ACC112 (cell line): ENCODE measurements at regions not wholly inside any gene's neighbourhood (a gene's known extent, or its start where the extent isn't known, plus 50 kb on each side); places are given as distances from the start of the nearest gene placed in this dataset.

Experiments used
- H2AFZ ChIP-seq: fragments of 200-600 bp; sonication (generic); one replicate; pipeline ENCODE4 v1.6.0; 2017; ENCODE audit warnings: antibody characterized with exemption, low read length; ENCODE audit not compliant: unreplicated experiment
- H3K27ac ChIP-seq: fragments of 200-600 bp; sonication (generic); 2 replicates; pipeline ENCODE4 v1.5.1; 2014; ENCODE audit warnings: low read depth, mild to moderate bottlenecking, antibody characterized with exemption, low read length, moderate library complexity
- H3K27me3 ChIP-seq: fragments of 200-600 bp; sonication (generic); 2 replicates; pipeline ENCODE4 v1.6.1; 2014; ENCODE audit warnings: mild to moderate bottlenecking, antibody characterized with exemption, low read length, moderate library complexity, mixed read lengths; ENCODE audit not compliant: insufficient read depth
- H3K36me3 ChIP-seq: fragments of 200-600 bp; sonication (generic); 2 replicates; pipeline ENCODE4 v1.6.1; 2016; ENCODE audit warnings: mild to moderate bottlenecking, antibody characterized with exemption, low read length, moderate library complexity, mixed read lengths; ENCODE audit not compliant: insufficient read depth
- H3K4me1 ChIP-seq: fragments of 200-600 bp; sonication (generic); one replicate; pipeline ENCODE4 v1.6.1; 2016; ENCODE audit warnings: low read length, mixed read lengths; ENCODE audit not compliant: insufficient read depth, unreplicated experiment, control insufficient read depth
- H3K4me3 ChIP-seq: fragments of 200-600 bp; sonication (generic); 2 replicates; pipeline ENCODE4 v1.5.1; 2014; ENCODE audit warnings: mild to moderate bottlenecking, low read depth, low read length
- H3K79me2 ChIP-seq: fragments of 200-600 bp; sonication (generic); one replicate; pipeline ENCODE4 v1.6.0; 2016; ENCODE audit warnings: low read length; ENCODE audit not compliant: control insufficient read depth, unreplicated experiment, insufficient read depth

DNA sequence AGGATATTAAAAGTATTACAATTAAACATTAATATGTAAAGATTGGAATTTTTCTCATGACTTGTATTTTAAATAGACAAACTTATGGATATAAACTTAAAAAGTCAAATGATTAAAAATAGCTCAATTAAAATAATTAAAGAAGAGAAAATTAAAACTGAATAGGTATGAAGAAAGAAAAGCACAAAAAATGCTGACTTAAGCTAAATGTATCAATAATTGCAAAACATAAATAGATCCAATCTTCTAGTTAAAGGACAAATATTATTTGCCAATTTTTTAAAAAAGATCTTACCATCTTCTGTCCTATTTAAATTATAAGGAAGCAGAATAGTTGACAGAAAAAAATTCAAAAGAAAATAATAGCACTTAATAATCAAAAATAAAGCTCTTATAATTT, 646.3 kb upstream of the ANKRD30A start:
- no peak overlapping the region for H3K4me3 ChIP-seq
- H3K27me3 ChIP-seq = no peaks in the 10 kb centered on the region
- H3K4me1 ChIP-seq = no peaks in the 10 kb centered on the region
- no peak overlapping the region for H3K27ac ChIP-seq
- no peaks in the 10 kb centered on the region for H3K79me2 ChIP-seq
- no peaks in the 10 kb centered on the region for H3K36me3 ChIP-seq
- H2AFZ ChIP-seq = no peak overlapping the region

DNA sequence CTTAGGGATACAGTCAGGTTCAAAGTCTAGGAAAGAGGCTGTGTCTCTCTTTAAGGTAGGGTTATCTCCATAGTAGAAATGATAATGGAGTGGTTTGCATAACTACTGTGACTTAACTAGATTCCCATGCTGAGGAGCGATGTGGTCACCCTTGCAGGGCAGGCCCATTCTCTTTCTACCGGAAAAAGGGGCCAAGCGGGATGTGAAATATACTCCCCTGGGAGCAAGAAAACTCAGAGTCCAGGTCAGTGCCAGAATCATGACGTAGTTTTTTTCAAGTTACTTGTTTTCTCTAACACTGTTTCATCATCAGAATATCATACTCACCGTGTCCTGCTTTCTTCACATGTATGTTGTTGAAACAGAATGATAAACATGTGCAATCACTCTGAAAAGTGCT, 649.0 kb upstream of the ANKRD30A start:
- Histone ChIP-seq H3K4me3 (no peak overlapping the region), H3K27ac (no peak overlapping the region), H3K79me2 (no peaks in the 10 kb centered on the region), H3K36me3 (no peaks in the 10 kb centered on the region), H3K27me3 (no peaks in the 10 kb centered on the region), H2AFZ (no peak overlapping the region), H3K4me1 (no peaks in the 10 kb centered on the region)

DNA sequence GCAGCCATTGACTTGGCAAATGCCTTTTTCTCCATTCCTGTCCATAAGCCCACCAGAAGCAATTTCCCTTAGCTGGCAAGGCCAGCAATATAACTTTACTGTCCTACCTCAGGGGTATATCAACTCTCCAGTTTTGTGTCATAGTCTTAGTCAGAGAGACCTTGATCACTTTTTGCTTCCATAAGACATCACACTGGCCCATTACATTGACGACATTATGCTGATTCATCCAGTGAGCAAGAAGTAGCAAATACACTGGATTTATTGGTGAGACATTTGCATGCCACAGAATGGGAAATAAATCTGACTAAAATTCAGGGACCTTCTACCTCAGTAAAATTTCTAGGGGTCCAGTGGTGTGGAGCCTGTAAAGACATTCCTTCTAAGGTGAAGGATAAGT, 649.7 kb upstream of the ANKRD30A start:
- no peak overlapping the region for H2AFZ ChIP-seq
- no peak overlapping the region for H3K27ac ChIP-seq
- no peaks in the 10 kb centered on the region for H3K4me1 ChIP-seq
- no peaks in the 10 kb centered on the region for H3K36me3 ChIP-seq
- no peak overlapping the region for H3K4me3 ChIP-seq
- H3K79me2 ChIP-seq = no peaks in the 10 kb centered on the region
- H3K27me3 ChIP-seq = no peaks in the 10 kb centered on the region

DNA sequence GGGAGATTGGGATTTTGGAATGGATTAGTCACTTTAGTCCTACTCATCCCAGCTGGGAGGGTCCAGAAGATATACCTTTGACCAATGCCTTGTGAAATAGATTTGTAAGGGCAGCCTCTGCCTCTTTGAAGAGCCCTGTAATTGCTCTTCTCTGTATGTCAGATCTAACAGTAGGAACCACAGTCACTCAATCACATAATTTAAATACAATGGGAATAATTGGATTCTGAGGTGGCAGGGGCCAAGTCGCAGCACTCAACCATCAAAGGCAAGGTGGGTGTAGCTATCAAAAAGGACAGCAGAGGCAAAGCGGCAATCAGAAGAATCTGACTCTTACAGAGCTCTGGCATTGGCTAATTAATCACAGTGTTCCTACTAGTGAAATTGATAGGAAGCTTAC, 650.9 kb upstream of the ANKRD30A start:
- H3K36me3 ChIP-seq = no peaks in the 10 kb centered on the region

DNA sequence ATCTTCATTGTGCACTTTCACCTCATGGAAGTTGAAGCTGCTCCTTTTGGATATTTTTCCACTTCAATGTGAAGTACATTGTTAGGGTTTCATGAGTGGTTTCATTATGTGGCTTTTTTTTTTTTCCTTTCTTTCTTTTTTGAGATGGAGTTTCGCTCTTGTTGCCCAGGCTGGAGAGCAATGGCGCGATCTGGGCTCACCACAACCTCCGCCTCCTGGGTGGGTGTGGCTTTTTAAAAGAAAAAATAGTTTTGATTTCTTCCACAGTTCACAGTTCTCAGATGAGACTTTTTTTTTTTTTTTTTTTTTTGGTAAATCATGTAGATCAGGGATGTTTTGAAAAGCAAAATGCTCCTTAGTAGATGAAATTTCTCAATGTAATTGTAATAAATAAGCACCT, 652.3 kb upstream of the ANKRD30A start:
- Histone ChIP-seq H3K27ac (no peak overlapping the region), H3K79me2 (no peaks in the 10 kb centered on the region), H3K27me3 (no peaks in the 10 kb centered on the region), H3K4me1 (peaks cover 13% of the 10 kb centered on the region), H3K36me3 (no peaks in the 10 kb centered on the region), H2AFZ (no peak overlapping the region), H3K4me3 (no peak overlapping the region)

More for the DNA sequence above, 650.9 kb upstream of the ANKRD30A start:
- Histone ChIP-seq H3K79me2 (no peaks in the 10 kb centered on the region), H2AFZ (no peak overlapping the region), H3K27me3 (no peaks in the 10 kb centered on the region), H3K27ac (no peak overlapping the region), H3K4me3 (no peak overlapping the region), H3K4me1 (peaks cover 9% of the 10 kb centered on the region)

DNA sequence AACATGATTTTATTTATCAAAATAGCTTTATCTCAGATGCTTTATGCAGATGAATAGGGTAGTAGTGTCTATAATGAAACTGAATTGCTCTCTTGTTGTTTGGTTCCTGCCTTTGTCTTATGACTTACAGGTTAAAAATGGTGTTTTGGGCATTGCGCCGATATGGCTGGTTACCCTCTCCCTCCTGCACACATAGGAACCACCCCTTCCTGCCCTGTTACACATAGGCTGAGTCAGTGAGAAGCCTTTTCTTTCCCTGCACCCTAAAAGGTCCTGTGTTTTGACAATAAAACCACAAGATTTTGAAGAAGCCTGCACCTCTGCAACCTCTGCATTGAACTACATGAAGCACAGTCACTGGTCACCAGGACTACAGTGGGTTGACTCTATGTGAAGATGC, 655.8 kb upstream of the ANKRD30A start:
- peaks cover 25% of the 10 kb centered on the region for H3K4me1 ChIP-seq
- no peak overlapping the region for H3K4me3 ChIP-seq
- peak overlapping the region; percentile 63 for H2AFZ ChIP-seq
- H3K36me3 ChIP-seq = no peaks in the 10 kb centered on the region
- H3K27me3 ChIP-seq = no peaks in the 10 kb centered on the region
- H3K79me2 ChIP-seq = no peaks in the 10 kb centered on the region
- H3K27ac ChIP-seq = no peak overlapping the region

DNA sequence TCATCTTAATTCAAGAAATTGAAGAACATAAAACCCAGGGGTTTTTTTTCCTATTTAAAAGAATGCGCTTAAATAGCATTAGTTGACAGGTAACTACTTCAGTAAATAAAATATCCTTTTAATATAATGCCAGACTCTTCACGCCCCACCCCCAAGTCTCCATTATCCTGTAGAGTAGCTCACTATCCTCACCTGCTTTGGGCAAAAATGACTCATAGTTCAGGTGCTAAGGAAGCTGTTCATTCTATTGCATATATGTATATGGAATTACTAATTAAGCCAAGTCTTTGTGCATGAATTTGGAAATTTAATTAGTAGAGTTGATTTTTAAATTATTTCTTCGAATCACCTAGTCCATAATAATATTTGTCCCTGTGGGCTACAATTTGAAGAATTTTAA, 656.8 kb upstream of the ANKRD30A start:
- no peaks in the 10 kb centered on the region for H3K36me3 ChIP-seq
- H3K4me3 ChIP-seq = no peak overlapping the region
- no peaks in the 10 kb centered on the region for H3K27me3 ChIP-seq
- H3K4me1 ChIP-seq = peaks cover 25% of the 10 kb centered on the region
- H3K79me2 ChIP-seq = no peaks in the 10 kb centered on the region
- H3K27ac ChIP-seq = no peak overlapping the region
- H2AFZ ChIP-seq = no peak overlapping the region

DNA sequence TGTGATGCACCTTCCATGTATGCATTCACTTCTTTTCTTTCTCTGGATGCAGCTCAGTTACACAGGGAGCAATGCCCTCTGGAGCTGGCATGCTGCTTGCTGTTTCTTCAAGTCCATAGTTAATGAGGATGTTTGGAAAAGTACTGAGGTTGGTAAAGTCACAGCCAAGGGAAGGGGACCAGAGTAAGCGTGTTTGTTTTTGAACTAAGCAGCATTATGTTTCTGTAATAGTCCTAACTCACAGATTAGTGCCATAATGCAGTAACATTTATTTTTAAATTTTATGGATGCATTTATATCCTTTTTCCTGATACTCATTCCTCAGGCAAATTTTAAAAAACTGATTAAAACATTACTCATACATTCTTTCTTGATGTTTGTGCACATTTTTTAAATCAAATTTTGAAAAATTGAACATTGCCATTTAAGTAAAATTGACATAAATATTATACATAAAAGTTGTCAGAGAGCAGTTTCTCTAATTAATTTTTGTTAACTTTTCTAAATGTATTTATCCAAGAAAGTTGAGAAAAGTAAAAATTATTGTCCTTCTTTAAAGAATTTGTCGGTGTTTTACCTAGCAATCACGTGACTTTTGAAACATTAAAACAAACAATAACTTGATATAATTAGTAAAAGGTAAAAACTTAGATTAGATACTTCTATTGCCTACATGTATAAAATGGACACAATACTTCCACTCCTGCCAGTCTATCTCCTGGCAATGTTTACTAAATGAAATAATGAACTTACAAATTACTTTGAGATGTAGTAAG, 659.6 kb upstream of the ANKRD30A start:
- Histone ChIP-seq H3K79me2 (no peaks in the 10 kb centered on the region), H3K27ac (no peak overlapping the region), H3K36me3 (no peaks in the 10 kb centered on the region), H3K4me3 (no peak overlapping the region), H3K27me3 (no peaks in the 10 kb centered on the region), H3K4me1 (peaks cover 36% of the 10 kb centered on the region), H2AFZ (no peak overlapping the region)

DNA sequence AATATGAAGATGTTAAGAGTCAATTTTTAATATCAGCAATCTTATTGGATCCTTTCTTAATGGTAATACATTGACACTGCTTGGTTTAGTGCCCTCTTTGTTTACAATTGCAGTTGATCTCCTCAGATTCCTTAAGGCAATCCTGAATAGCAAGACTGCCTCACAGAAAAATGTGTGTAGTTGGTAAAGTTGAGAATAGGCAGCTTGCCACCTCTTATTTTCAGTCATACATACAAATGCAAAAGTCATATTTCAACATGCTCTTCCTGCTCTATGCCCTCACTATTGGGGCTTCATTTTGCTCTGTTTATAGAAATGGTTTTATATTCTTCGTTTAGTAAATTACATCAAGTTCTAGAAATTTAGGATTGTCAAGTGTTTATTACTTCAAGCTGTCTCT, 661.1 kb upstream of the ANKRD30A start:
- Histone ChIP-seq H3K4me3 (no peak overlapping the region), H3K4me1 (peaks cover 25% of the 10 kb centered on the region), H2AFZ (no peak overlapping the region), H3K27ac (no peak overlapping the region), H3K27me3 (no peaks in the 10 kb centered on the region), H3K79me2 (no peaks in the 10 kb centered on the region), H3K36me3 (no peaks in the 10 kb centered on the region)

DNA sequence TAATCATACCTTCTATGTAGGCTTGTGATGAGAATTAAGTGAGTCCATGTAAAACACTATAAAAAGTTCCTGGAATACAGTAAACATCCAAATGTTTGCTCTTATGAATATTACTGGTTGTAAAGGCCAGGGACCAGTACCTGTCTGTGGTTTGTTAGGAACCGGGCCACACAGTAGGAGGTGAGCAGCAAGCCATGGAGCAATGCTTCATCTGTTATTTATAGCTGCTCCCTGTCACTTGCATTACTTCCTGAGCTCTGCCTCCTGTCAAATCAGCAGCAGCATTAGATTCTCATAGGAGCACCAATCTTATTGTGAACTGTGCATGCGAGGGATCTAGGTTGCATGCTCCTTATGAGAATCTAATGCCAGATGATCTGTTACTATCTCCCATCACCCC, 662.0 kb upstream of the ANKRD30A start:
- no peak overlapping the region for H3K27ac ChIP-seq
- H2AFZ ChIP-seq = no peak overlapping the region
- no peaks in the 10 kb centered on the region for H3K27me3 ChIP-seq
- no peaks in the 10 kb centered on the region for H3K36me3 ChIP-seq
- no peaks in the 10 kb centered on the region for H3K79me2 ChIP-seq
- H3K4me3 ChIP-seq = no peak overlapping the region
- peaks cover 23% of the 10 kb centered on the region for H3K4me1 ChIP-seq

DNA sequence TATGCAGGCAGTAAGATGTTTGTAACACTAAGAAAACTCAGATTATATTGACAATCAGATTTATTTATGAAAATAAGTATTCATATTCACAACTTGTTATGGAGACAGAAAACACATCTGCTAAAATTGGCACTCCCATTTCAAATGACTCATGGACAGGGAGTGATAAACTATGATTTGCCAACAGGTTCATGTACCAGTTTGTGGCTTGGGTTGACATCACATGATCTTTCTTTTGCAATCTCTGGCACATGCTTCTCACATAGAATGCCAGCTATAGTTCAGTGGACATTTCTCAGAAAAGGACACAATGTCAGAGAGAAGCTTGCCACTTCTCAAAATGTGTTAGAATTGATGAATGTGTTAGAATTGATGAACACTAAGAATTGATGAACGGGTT, 663.2 kb upstream of the ANKRD30A start:
- no peaks in the 10 kb centered on the region for H3K79me2 ChIP-seq
- H3K27ac ChIP-seq = peak overlapping the region; percentile 28; the same call in 1 of the 2 replicates
- no peaks in the 10 kb centered on the region for H3K36me3 ChIP-seq
- no peaks in the 10 kb centered on the region for H3K27me3 ChIP-seq
- peaks cover 23% of the 10 kb centered on the region for H3K4me1 ChIP-seq
- H3K4me3 ChIP-seq = no peak overlapping the region
- H2AFZ ChIP-seq = peak overlapping the region; percentile 71
